GM12874 (cell line): ENCODE measurements at regions not wholly inside any gene's neighbourhood (a gene's known extent, or its start where the extent isn't known, plus 50 kb on each side); places are given as distances from the start of the nearest gene placed in this dataset.

Experiments used
- CTCF ChIP-seq: IDR thresholded peaks from 2 replicates; pipeline ENCODE4 v1.5.1; 2011; ENCODE audit warnings: low read depth, mild to moderate bottlenecking, control low read depth, low read length, moderate library complexity; ENCODE audit not compliant: insufficient read depth

- TF ChIP-seq CTCF = no peak
Observed at GRCh38 chr2:42914860-42915259, 122.5 kb upstream of the HAAO start.

DNA sequence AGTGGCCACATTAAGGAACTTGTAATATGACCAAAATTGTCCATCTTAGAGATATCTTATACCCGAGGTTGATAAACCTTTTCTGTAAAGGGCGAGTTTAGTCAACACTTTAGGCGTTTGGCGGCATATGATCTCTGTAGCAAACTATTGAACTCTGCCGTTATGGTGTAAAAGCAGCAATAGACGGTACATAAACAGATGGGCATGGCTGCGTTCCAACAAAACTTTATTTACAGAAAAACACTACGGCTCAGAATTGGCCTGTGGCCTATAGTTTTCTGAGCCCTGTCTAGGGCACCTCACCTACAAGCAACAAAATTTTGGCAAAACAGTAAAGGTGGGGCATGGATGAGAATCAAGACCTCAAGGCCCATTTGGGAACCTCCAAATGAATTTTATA, 121.9 kb upstream of the HAAO start:
- TF ChIP-seq CTCF = no peak

GRCh38 chr2:42913280-42913878, 121.0 kb upstream of the HAAO start:
- no peak for TF ChIP-seq CTCF

DNA sequence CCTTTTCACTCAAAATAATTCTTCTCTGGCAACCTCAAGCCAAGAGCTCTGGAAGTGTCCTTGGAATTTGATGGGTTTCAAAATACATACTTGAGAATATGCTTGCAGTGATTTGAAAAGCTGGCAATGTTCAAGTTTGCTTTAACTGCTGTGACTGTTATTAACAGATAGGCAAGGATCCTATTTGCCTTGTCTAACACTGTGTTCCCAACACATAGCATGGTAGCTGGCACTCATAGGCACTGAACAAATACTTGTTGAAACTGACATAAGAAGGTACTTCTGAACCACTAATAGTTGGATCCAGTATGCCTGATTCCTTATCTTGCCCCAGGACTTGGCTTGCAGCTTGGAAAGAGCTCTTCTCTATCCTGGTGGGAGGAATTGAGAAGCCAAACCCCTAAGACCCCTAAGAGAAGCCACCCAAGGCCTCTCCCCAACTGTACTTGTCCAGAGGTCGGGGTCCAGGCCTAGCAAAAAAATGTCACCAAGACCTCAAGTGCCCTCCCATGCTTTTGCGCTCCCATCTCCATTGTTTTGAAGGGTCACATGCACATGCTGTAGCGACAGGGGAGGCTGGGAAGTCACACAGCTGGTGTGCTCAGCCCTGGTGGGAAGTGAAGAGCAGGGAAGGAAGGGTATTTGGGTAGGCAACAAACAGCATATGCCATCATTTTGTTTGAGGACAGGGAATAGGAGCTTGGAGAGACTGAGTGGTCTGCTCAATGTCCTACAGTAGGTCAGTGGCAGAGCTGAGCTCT, 118.4 kb upstream of the HAAO start:
- TF ChIP-seq CTCF = no peak

DNA sequence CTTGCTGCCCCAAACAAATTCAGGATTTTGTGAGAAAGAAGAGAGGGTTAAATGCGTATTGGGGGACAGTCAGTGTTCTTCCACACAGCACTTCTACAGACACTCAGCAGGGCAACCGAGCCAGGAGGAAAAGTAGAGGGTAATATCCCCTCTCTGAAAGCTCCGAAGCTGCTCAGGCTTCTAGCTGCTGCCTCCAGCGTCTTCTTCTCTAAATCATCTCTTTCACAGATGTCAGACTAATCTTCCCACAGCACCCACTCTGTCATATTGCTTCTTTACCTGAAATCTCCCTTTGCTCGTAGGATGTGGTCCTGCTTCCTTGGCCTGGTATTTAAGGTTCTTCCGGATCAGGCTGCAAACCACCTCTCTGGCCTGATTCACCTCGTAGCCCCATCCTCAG, 117.6 kb upstream of the HAAO start:
- no peak for TF ChIP-seq CTCF

- TF ChIP-seq CTCF = no peak
Observed at GRCh38 chr2:42908518-42909200, 116.3 kb upstream of the HAAO start.

DNA sequence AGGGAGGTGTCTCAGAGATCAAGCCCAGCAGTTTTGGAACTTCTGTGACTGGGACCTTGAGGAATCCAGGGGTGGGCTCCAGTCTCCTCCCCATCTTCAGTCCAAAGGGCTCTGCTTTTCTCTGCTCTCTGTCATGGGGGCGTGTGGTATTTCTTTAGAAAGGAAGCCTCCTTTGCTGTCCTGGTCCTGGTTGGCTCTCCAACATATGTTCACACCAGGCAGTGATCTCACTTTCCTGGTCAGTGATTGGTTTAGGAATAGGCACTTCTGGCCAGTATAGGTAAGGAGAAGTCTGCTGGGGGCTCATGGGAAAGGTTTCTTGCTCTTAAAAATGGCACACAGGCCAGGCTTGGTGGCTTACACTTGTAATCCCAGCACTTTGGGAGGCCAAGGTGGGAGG, 115.5 kb upstream of the HAAO start:
- TF ChIP-seq CTCF = no peak
